Colonic mucosa (tissue), 4 donors: ENCODE measurements at regions not wholly inside any gene's neighbourhood (a gene's known extent, or its start where the extent isn't known, plus 50 kb on each side); places are given as distances from the start of the nearest gene placed in this dataset.

Experiments used
- DNase-seq: peaks from one replicate; pipeline ENCODE4 v3.0.0-alpha.2; 2020
- H3K27ac ChIP-seq: fragments of 200-600 bp; one replicate; pipeline ENCODE4 v1.8.0; 2021
- H3K27me3 ChIP-seq: fragments of 200-600 bp; one replicate; pipeline ENCODE4 v1.8.0; 2021
- H3K36me3 ChIP-seq: fragments of 200-600 bp; one replicate; pipeline ENCODE4 v1.8.0; 2021
- H3K4me1 ChIP-seq: fragments of 200-600 bp; one replicate; pipeline ENCODE4 v1.8.0; 2021; ENCODE audit warnings: mild to moderate bottlenecking
- H3K4me3 ChIP-seq: fragments of 200-600 bp; one replicate; pipeline ENCODE4 v1.8.0; 2021
- H3K9ac ChIP-seq, 2 donors: one replicate each; pipeline ENCODE4 v1.7.0; 2013; ENCODE audit warnings: control low read depth in 2 of 2, low read depth in 2 of 2, low read length in 2 of 2
- H3K9me3 ChIP-seq: fragments of 200-600 bp; one replicate; pipeline ENCODE4 v1.8.0; 2021
- intact Hi-C: fragments of 100-400 bp; cut with DNase I; formaldehyde crosslinking; loops from one replicate; pipeline ENCODE4 v1.14.1; 2022
- TF ChIP-seq, protein P1 (sequence below): fragments of 200-600 bp; IDR thresholded peaks from one replicate; pipeline ENCODE4 v1.8.0; 2022; ENCODE audit warnings: antibody characterized with exemption, mild to moderate bottlenecking
- donor health status: healthy.
- donor health status: DM: no; HTN: no; CAD: no.
- donor health status: DM: no; HTN: no; CAD: no.

GRCh38 chr10:128599030-128599429 is 472.8 kb upstream of the MKI67 start:
- no peaks in the 10 kb centered on the region for H3K36me3 ChIP-seq
- H3K4me3 ChIP-seq: no peak overlapping the region
- H3K9me3 ChIP-seq: no peaks in the 10 kb centered on the region
- H3K27ac ChIP-seq: no peak overlapping the region
- intact Hi-C loops: no loop called here
- H3K9ac ChIP-seq: no peak overlapping the region
- TF ChIP-seq, protein P1, sequence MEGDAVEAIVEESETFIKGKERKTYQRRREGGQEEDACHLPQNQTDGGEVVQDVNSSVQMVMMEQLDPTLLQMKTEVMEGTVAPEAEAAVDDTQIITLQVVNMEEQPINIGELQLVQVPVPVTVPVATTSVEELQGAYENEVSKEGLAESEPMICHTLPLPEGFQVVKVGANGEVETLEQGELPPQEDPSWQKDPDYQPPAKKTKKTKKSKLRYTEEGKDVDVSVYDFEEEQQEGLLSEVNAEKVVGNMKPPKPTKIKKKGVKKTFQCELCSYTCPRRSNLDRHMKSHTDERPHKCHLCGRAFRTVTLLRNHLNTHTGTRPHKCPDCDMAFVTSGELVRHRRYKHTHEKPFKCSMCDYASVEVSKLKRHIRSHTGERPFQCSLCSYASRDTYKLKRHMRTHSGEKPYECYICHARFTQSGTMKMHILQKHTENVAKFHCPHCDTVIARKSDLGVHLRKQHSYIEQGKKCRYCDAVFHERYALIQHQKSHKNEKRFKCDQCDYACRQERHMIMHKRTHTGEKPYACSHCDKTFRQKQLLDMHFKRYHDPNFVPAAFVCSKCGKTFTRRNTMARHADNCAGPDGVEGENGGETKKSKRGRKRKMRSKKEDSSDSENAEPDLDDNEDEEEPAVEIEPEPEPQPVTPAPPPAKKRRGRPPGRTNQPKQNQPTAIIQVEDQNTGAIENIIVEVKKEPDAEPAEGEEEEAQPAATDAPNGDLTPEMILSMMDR: no peak
- no peaks in the 10 kb centered on the region for H3K27me3 ChIP-seq
- no peak for DNase-seq
- no peaks in the 10 kb centered on the region for H3K4me1 ChIP-seq

GRCh38 chr10:128599538-128599937 is 473.3 kb upstream of the MKI67 start:
- Histone ChIP-seq H3K36me3 (no peaks in the 10 kb centered on the region), H3K27ac (no peak overlapping the region), H3K27me3 (no peaks in the 10 kb centered on the region), H3K9me3 (no peaks in the 10 kb centered on the region), H3K4me1 (no peaks in the 10 kb centered on the region), H3K4me3 (no peak overlapping the region), H3K9ac (no peak overlapping the region)
- intact Hi-C loops: no loop called here
- TF ChIP-seq, protein P1: no peak
- DNase-seq: no peak

DNA sequence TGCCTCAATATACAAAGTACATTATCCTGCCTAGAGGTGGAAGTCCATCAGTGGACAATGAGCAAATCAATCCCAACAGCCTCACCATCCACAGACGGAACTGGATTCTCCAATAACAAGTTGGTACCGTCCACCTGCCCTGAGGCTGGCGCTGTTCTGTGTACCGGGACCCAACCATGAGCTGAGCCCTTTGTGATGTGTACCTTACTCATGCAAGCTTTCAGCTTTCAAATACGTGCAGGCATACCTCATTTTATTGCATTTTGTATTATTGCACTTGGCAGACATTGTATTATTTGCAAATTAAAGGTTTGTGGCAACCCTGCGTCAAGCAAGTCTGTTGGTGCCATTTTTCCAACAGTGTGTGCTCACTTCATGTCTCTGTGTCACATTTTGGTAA is 476.0 kb upstream of the MKI67 start:
- peak; percentile 48 for DNase-seq
- Histone ChIP-seq H3K27me3 (no peaks in the 10 kb centered on the region), H3K4me3 (no peak overlapping the region), H3K9ac (no peak overlapping the region), H3K36me3 (no peaks in the 10 kb centered on the region), H3K9me3 (no peaks in the 10 kb centered on the region), H3K4me1 (no peaks in the 10 kb centered on the region), H3K27ac (peak overlapping the region; percentile 11)
- TF ChIP-seq, protein P1: no peak
- intact Hi-C loops: no loop called here

GRCh38 chr10:128604025-128604424 is 477.8 kb upstream of the MKI67 start:
- no peak overlapping the region for H3K9ac ChIP-seq
- TF ChIP-seq, protein P1: no peak
- H3K9me3 ChIP-seq: no peaks in the 10 kb centered on the region
- no peak overlapping the region for H3K4me3 ChIP-seq
- H3K36me3 ChIP-seq: no peaks in the 10 kb centered on the region
- peak; percentile 79 for DNase-seq
- H3K27me3 ChIP-seq: no peaks in the 10 kb centered on the region
- intact Hi-C loops: no loop called here
- no peak overlapping the region for H3K27ac ChIP-seq
- H3K4me1 ChIP-seq: no peaks in the 10 kb centered on the region

DNA sequence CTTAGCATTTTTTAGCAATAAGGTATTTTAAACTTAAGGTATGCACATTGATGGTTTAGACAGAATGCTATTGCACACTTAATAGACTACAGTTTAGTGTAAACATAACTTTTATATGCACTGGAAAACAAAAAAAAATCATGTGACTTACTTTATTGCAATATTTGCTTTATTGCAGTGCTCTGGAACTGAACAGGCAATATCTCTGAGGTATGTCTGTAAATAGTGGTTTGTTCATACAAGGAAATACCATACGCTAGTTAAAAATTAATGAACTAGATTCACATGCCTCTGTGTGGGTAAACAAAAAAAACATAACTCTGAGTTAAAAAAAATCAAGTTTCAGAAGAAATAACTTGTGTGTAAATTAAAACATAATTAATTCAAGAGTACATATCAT is 479.0 kb upstream of the MKI67 start:
- Histone ChIP-seq H3K36me3 (no peaks in the 10 kb centered on the region), H3K4me1 (peaks cover 4% of the 10 kb centered on the region), H3K9ac (no peak overlapping the region), H3K4me3 (no peak overlapping the region), H3K27me3 (no peaks in the 10 kb centered on the region), H3K9me3 (no peaks in the 10 kb centered on the region), H3K27ac (peak overlapping the region; percentile 32)
- no peak for DNase-seq
- TF ChIP-seq, protein P1: no peak
- intact Hi-C loops: no loop called here

- H3K4me1 ChIP-seq: peaks cover 4% of the 10 kb centered on the region
- no peaks in the 10 kb centered on the region for H3K36me3 ChIP-seq
- intact Hi-C loops: no loop called here
- no peak overlapping the region for H3K27ac ChIP-seq
- no peaks in the 10 kb centered on the region for H3K9me3 ChIP-seq
- H3K9ac ChIP-seq: no peak overlapping the region
- no peak for DNase-seq
- TF ChIP-seq, protein P1: no peak
- no peaks in the 10 kb centered on the region for H3K27me3 ChIP-seq
- no peak overlapping the region for H3K4me3 ChIP-seq
Observed at GRCh38 chr10:128606055-128606454, 479.8 kb upstream of the MKI67 start.
